ENCODE measurements at regions not wholly inside any gene's neighbourhood (a gene's known extent, or its start where the extent isn't known, plus 50 kb on each side); places are given as distances from the start of the nearest gene placed in this dataset.

- H3K27ac ChIP-seq: no peak overlapping the region
- TF ChIP-seq CTCF (conservative IDR thresholded peaks at IDR 0.05): no peak
- TF ChIP-seq ZFX (IDR thresholded peaks at IDR 0.05): no peak
Measured at GRCh38 chr2:226052772-226053416, 653.4 kb downstream of the NYAP2 start.

GRCh38 chr2:226050822-226051221, 651.3 kb downstream of the NYAP2 start:
- no peak overlapping the region for H3K27ac ChIP-seq
- no peak for TF ChIP-seq CTCF (conservative IDR thresholded peaks at IDR 0.05)
- no peak for TF ChIP-seq ZFX (IDR thresholded peaks at IDR 0.05)

GRCh38 chr2:226048611-226049010, 649.1 kb downstream of the NYAP2 start:
- no peak overlapping the region for H3K27ac ChIP-seq
- TF ChIP-seq CTCF (conservative IDR thresholded peaks at IDR 0.05): no peak

GRCh38 chr2:226045080-226045479, 645.6 kb downstream of the NYAP2 start:
- no peak for TF ChIP-seq CTCF (conservative IDR thresholded peaks at IDR 0.05)
- no peak for TF ChIP-seq ZFX (IDR thresholded peaks at IDR 0.05)
- no peak overlapping the region for H3K27ac ChIP-seq

- TF ChIP-seq ZFX (IDR thresholded peaks at IDR 0.05): no peak
- TF ChIP-seq CTCF (conservative IDR thresholded peaks at IDR 0.05): no peak
- H3K27ac ChIP-seq: no peak overlapping the region
Measured at GRCh38 chr2:226040344-226040900, 640.9 kb downstream of the NYAP2 start.

- TF ChIP-seq ZFX (IDR thresholded peaks at IDR 0.05): no peak
- TF ChIP-seq CTCF (conservative IDR thresholded peaks at IDR 0.05): no peak
- no peak overlapping the region for H3K27ac ChIP-seq
Measured at GRCh38 chr2:226037526-226037925, 638.0 kb downstream of the NYAP2 start.

- H3K27ac ChIP-seq: peak overlapping the region; percentile 63
- TF ChIP-seq ZFX (IDR thresholded peaks at IDR 0.05) (no peak), CTCF (conservative IDR thresholded peaks at IDR 0.05) (no peak)
Measured at GRCh38 chr2:226031647-226032501, 632.4 kb downstream of the NYAP2 start.
